HepG2 (cell line): ENCODE measurements at regions not wholly inside any gene's neighbourhood (a gene's known extent, or its start where the extent isn't known, plus 50 kb on each side); places are given as distances from the start of the nearest gene placed in this dataset.

Experiments
- ATAC-seq: fragments of 200-7000 bp; cut with Tn5 transposase; 3 replicates; pipeline ENCODE4 v1.9.1; 2020; ENCODE audit warnings: mild to moderate bottlenecking, moderate library complexity
- BruUV-seq: library from RNA; stranded (reverse); fragments of 400-500 nt; replicated peaks from 2 replicates; lab custom pipeline; 2021; lab: Mats Ljungman, UMichigan
- CTCF ChIA-PET: fragments of 300-600 bp; formaldehyde crosslinking; extraction: SDS; loops from one replicate; lab custom pipeline; 2021; ENCODE audit warnings: low total read pairs, inconsistent platforms, low intra/inter-chr PET ratio; lab: Yijun Ruan, JAX
- POLR2A ChIA-PET: fragments of 350-600 bp; sonication (Branson Sonifier 250); formaldehyde crosslinking; loops from one replicate; lab custom pipeline; 2020; ENCODE audit warnings: antibody characterized with exemption, inconsistent platforms; lab: Yijun Ruan, JAX
- DNase-seq: peaks from one replicate; pipeline ENCODE4 v3.0.0-alpha.2; 2015; ENCODE audit warnings: low spot score
- FAIRE-seq: peaks from 3 replicates; lab custom pipeline; 2011; peaks lifted over from hg19 to GRCh38; lab: Jason Lieb, UNC
- H2AFZ ChIP-seq: one replicate; pipeline ENCODE4 v1.6.1; 2011; ENCODE audit warnings: low read length, inconsistent platforms
- H3K27ac ChIP-seq: fragments of 300-600 bp; 3 replicates; pipeline ENCODE4 v1.8.0; 2011; ENCODE audit warnings: mixed run types, mild to moderate bottlenecking, mixed read lengths, low read length, inconsistent platforms; ENCODE audit not compliant: insufficient read depth; ENCODE audit errors: extremely low read length
- H3K27me3 ChIP-seq, 2 experiments: fragments of 200-600 bp in 1 of 2; 2 replicates in 1 of 2; 3 replicates in 1 of 2; pipeline versions ENCODE4 v1.6.0 to v1.8.0; 2011; ENCODE audit warnings: low read length in 2 of 2, mild to moderate bottlenecking in 2 of 2, moderate library complexity in 2 of 2, inconsistent platforms in 1 of 2; ENCODE audit not compliant: insufficient read depth in 2 of 2, control insufficient read depth in 1 of 2
- H3K36me3 ChIP-seq, 2 experiments: fragments of 200-600 bp in 1 of 2; replicated peaks in 1 of 2; 2 replicates in 1 of 2; 3 replicates in 1 of 2; pipeline versions ENCODE4 v1.5.1 to v1.8.0; 2011; ENCODE audit warnings: low read length in 2 of 2, inconsistent platforms in 1 of 2; ENCODE audit not compliant: insufficient read depth in 2 of 2, control insufficient read depth in 1 of 2
- H3K4me1 ChIP-seq: 2 replicates; pipeline ENCODE4 v1.5.1; 2012; ENCODE audit warnings: low read length, inconsistent platforms; ENCODE audit not compliant: insufficient read depth
- H3K4me2 ChIP-seq: 2 replicates; pipeline ENCODE4 v1.6.0; 2011; ENCODE audit warnings: low read depth, low read length, inconsistent platforms
- H3K4me3 ChIP-seq, 3 experiments: fragments of 200-600 bp in 1 of 3; sonication (generic), shearing (Covaris generic) in 1 of 3; replicated peaks in 1 of 3; 2 replicates each; pipeline ENCODE4 v1.5.1; 2011 to 2016; ENCODE audit warnings: low read length in 3 of 3, inconsistent platforms in 2 of 3, low read depth in 2 of 3, mild to moderate bottlenecking in 2 of 3, control low read depth in 1 of 3, mixed read lengths in 1 of 3; ENCODE audit not compliant: insufficient read depth in 1 of 3
- H3K79me2 ChIP-seq: one replicate; pipeline ENCODE4 v1.6.1; 2011; ENCODE audit warnings: low read length, inconsistent platforms; ENCODE audit not compliant: insufficient read depth
- H3K9ac ChIP-seq: 2 replicates; pipeline ENCODE4 v1.6.0; 2011; ENCODE audit warnings: mild to moderate bottlenecking, low read depth, low read length, inconsistent platforms; ENCODE audit not compliant: insufficient read depth
- H3K9me3 ChIP-seq: 2 replicates; pipeline ENCODE4 v1.5.1; 2012; ENCODE audit warnings: mild to moderate bottlenecking, low read length
- H4K20me1 ChIP-seq: 2 replicates; pipeline ENCODE4 v1.6.0; 2011; ENCODE audit warnings: inconsistent platforms, mild to moderate bottlenecking, low read length, moderate library complexity; ENCODE audit not compliant: insufficient read depth
- HNRNPH1 ChIP-seq: fragments of 200-400 bp; formaldehyde crosslinking; optimal IDR thresholded peaks from 2 replicates; pipeline ENCODE3; 2017; ENCODE audit warnings: mild to moderate bottlenecking, low read depth, low read length
- JUNB ChIP-seq: sonication (generic); formaldehyde crosslinking; IDR thresholded peaks from 2 replicates; pipeline ENCODE4 v1.8.0; 2022; ENCODE audit warnings: missing genetic modification reagents, mild to moderate bottlenecking, borderline replicate concordance
- POLR2G ChIP-seq: fragments of 200-400 bp; formaldehyde crosslinking; IDR thresholded peaks from 2 replicates; pipeline ENCODE4 v1.6.1; 2018; ENCODE audit warnings: mild to moderate bottlenecking, low read depth, low read length, moderate library complexity
- SP1 ChIP-seq, 2 experiments: fragments of 450-650 bp in 1 of 2; sonication (generic) in 1 of 2; formaldehyde crosslinking in 1 of 2; IDR thresholded peaks; 2 replicates each; pipeline versions ENCODE4 v1.4.0 to v1.6.1; 2016 to 2020; ENCODE audit warnings: missing genetic modification reagents in 1 of 2
- TCF12 ChIP-seq, 2 experiments: fragments of 450-650 bp in 1 of 2; sonication (generic) in 1 of 2; formaldehyde crosslinking in 1 of 2; IDR thresholded peaks; 2 replicates each; pipeline versions ENCODE4 v1.6.1 to v1.8.0; 2017 to 2022; ENCODE audit warnings: antibody characterized with exemption in 1 of 2, mild to moderate bottlenecking in 1 of 2, missing genetic modification reagents in 1 of 2, moderate library complexity in 1 of 2
- ZBTB37 ChIP-seq: sonication (generic); formaldehyde crosslinking; IDR thresholded peaks from 2 replicates; pipeline ENCODE4 v1.4.0; 2020; ENCODE audit warnings: mild to moderate bottlenecking, missing genetic modification reagents
- ZHX2 ChIP-seq, 2 experiments: sonication (generic) in 1 of 2; formaldehyde crosslinking in 1 of 2; IDR thresholded peaks; 2 replicates each; pipeline versions ENCODE4 v1.6.1 to v1.9.0; 2014 to 2022; ENCODE audit warnings: antibody characterized with exemption in 1 of 2, borderline replicate concordance in 1 of 2, inconsistent platforms in 1 of 2, low read depth in 1 of 2, missing genetic modification reagents in 1 of 2
- ZNF746 ChIP-seq: sonication (generic); formaldehyde crosslinking; IDR thresholded peaks from 2 replicates; pipeline ENCODE4 v1.8.0; 2022; ENCODE audit warnings: mild to moderate bottlenecking, missing genetic modification reagents
- WGBS: methylation state at CpG from one replicate; pipeline ENCODE4 v1.1.6; 2017; ENCODE audit warnings: low lambda C conversion rate; 5-methylcytosine and 5-hydroxymethylcytosine counted together
- in situ Hi-C: cut with HindIII; loops from 2 replicates; pipeline ENCODE4 v1.10.0; 2017; ENCODE audit warnings: low pct_unique_long_range_greater_than_20kb; ENCODE audit not compliant: extremely low pct_ligation_motif_present
- intact Hi-C: fragments of 100-400 bp; cut with micrococcal nuclease; formaldehyde crosslinking; loops from one replicate; pipeline ENCODE4 v1.10.0; 2022; ENCODE audit not compliant: unreplicated experiment

DNA sequence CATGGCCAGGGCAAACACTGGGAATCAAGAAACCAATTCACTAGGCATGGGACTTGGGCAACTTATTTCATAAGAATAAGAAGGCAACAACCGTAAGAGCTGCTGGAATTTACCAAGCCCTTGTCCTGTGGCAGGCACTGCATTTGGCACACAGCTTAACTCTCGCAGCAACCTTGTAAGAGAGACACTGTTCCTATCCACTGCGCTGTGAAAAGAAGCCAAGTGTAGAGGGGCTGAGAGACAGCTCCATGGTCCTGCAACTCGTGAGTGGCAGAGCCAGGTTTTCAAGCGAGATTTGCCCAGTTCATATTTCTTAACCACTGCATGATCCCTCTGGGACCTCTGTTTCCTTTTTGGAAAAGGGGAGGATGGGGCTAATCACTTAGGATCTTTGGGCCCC is 129.3 kb upstream of the STC2 start:
- Histone ChIP-seq H3K36me3 (no peaks in the 10 kb centered on the region), H3K4me3 (no peak overlapping the region), H3K4me2 (no peak overlapping the region), H3K9me3 (no peaks in the 10 kb centered on the region), H3K79me2 (no peaks in the 10 kb centered on the region), H3K27me3 (no peaks in the 10 kb centered on the region; a peak in 1 of 5 replicates), H4K20me1 (no peaks in the 10 kb centered on the region), H3K27ac (no peak overlapping the region), H3K4me1 (no peaks in the 10 kb centered on the region), H2AFZ (no peak overlapping the region), H3K9ac (no peak overlapping the region)
- no peak for ATAC-seq
- CTCF ChIA-PET = no interaction called here
- no peak for DNase-seq
- no peak for TF ChIP-seq ZNF746 (CRISPR knock-in tag)
- no peak for TF ChIP-seq SP1 (IDR thresholded peaks at IDR 0.05)
- TF ChIP-seq SP1 (CRISPR knock-in tag; IDR thresholded peaks at IDR 0.05) = no peak
- no peak for TF ChIP-seq HNRNPH1
- TF ChIP-seq ZBTB37 (CRISPR knock-in tag) = no peak
- no peak for TF ChIP-seq JUNB
- TF ChIP-seq TCF12 (IDR thresholded peaks at IDR 0.05) = no peak
- no peak for TF ChIP-seq TCF12 (CRISPR knock-in tag; IDR thresholded peaks at IDR 0.05)
- no peak for TF ChIP-seq ZHX2 (IDR thresholded peaks at IDR 0.05; ENCODE audit: low read depth)
- no peak for TF ChIP-seq ZHX2 (CRISPR knock-in tag; IDR thresholded peaks at IDR 0.05; ENCODE audit: borderline replicate concordance)
- TF ChIP-seq POLR2G = no peak
- no TSS peak for BruUV-seq
- in situ Hi-C loops (no loop called here), intact Hi-C loops (loop anchor here (10.0 kb wide), 1 partner anchor 117 kb away; no protein-coding TSS in a partner anchor)
- WGBS = 19% methylated on average over 4 of the region's 5 CpGs
- FAIRE-seq = no peak
- POLR2A ChIA-PET = no interaction called here
